HEK293 (cell line): ENCODE measurements at regions not wholly inside any gene's neighbourhood (a gene's known extent, or its start where the extent isn't known, plus 50 kb on each side); places are given as distances from the start of the nearest gene placed in this dataset.

ENCODE experiments used
- ZNF23 ChIP-seq: fragments of 450-650 bp; formaldehyde crosslinking; IDR thresholded peaks from 2 replicates; pipeline ENCODE4 v1.5.1; 2016; ENCODE audit warnings: missing biosample characterization, missing genetic modification characterization, borderline replicate concordance
- ZNF529 ChIP-seq: fragments of 450-650 bp; formaldehyde crosslinking; IDR thresholded peaks from 2 replicates; pipeline ENCODE4 v1.5.1; 2017; ENCODE audit warnings: missing genetic modification characterization, missing biosample characterization; ENCODE audit not compliant: insufficient replicate concordance
- ZNF670 ChIP-seq: fragments of 450-650 bp; formaldehyde crosslinking; IDR thresholded peaks from 2 replicates; pipeline ENCODE4 v1.5.1; 2016; ENCODE audit warnings: missing biosample characterization, missing genetic modification characterization, low read depth
- TF ChIP-seq, protein P1 (sequence below): fragments of 450-650 bp; formaldehyde crosslinking; IDR thresholded peaks from 2 replicates; pipeline ENCODE4 v1.5.1; 2016; ENCODE audit warnings: missing biosample characterization, missing genetic modification characterization
- TF ChIP-seq, protein P2 (sequence below): fragments of 450-650 bp; formaldehyde crosslinking; IDR thresholded peaks from 2 replicates; pipeline ENCODE4 v1.5.1; 2016; ENCODE audit warnings: missing biosample characterization, missing genetic modification characterization

DNA sequence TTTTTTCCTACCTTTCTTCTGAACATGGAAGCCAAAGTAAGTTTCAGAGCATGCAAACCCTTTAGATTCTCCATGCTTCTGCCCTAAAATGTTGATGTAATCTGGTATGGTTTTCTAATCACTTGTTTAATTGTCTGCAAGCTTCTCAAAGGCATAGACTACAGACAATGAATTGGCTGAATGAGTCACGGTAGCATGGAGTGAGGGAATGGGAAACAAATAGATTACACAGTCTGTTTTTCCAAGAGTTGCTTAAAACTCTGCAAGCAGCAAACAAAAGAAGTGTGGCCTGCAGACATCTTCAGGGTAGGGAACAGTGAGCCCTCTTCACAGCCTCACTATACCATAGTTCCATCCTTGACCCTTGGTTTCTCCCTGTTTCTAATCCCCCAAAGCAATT, 326.0 kb downstream of the BARHL2 start:
- TF ChIP-seq, protein P1, sequence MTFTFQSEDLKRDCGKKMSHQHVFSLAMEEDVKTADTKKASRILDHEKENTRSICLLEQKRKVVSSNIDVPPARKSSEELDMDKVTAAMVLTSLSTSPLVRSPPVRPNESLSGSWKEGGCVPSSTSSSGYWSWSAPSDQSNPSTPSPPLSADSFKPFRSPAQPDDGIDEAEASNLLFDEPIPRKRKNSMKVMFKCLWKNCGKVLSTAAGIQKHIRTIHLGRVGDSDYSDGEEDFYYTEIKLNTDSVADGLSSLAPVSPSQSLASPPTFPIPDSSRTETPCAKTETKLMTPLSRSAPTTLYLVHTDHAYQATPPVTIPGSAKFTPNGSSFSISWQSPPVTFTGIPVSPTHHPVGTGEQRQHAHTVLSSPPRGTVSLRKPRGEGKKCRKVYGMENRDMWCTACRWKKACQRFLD: no peak
- TF ChIP-seq ZNF529 (tag by site-specific recombination) (no peak), ZNF670 (tag by site-specific recombination) (no peak), ZNF23 (tag by site-specific recombination) (no peak)
- TF ChIP-seq, protein P2, sequence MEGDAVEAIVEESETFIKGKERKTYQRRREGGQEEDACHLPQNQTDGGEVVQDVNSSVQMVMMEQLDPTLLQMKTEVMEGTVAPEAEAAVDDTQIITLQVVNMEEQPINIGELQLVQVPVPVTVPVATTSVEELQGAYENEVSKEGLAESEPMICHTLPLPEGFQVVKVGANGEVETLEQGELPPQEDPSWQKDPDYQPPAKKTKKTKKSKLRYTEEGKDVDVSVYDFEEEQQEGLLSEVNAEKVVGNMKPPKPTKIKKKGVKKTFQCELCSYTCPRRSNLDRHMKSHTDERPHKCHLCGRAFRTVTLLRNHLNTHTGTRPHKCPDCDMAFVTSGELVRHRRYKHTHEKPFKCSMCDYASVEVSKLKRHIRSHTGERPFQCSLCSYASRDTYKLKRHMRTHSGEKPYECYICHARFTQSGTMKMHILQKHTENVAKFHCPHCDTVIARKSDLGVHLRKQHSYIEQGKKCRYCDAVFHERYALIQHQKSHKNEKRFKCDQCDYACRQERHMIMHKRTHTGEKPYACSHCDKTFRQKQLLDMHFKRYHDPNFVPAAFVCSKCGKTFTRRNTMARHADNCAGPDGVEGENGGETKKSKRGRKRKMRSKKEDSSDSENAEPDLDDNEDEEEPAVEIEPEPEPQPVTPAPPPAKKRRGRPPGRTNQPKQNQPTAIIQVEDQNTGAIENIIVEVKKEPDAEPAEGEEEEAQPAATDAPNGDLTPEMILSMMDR: no peak
